Right lobe of liver (tissue), 6 donors: ENCODE measurements at regions not wholly inside any gene's neighbourhood (a gene's known extent, or its start where the extent isn't known, plus 50 kb on each side); places are given as distances from the start of the nearest gene placed in this dataset.

Experiments
- ATAC-seq, 4 donors: fragments of 200-7000 bp; cut with Tn5 transposase; one replicate each; pipeline ENCODE4 v1.9.1; 2020; ENCODE audit warnings: mild to moderate bottlenecking in 4 of 4, moderate library complexity in 4 of 4
- DNase-seq, 3 donors: peaks; one replicate each; pipeline ENCODE4 v3.0.0-alpha.2; 2020
- H3K27ac ChIP-seq, 3 donors: fragments of 200-600 bp; one replicate each; pipeline ENCODE4 v1.8.0; 2022
- H3K27me3 ChIP-seq, 2 donors: fragments of 200-600 bp; one replicate each; pipeline ENCODE4 v1.8.0; 2022
- H3K36me3 ChIP-seq, 4 donors: fragments of 200-600 bp; sonication (generic) in 1 of 4; one replicate each; pipeline versions ENCODE4 v1.5.1 to v1.8.0; 2017 to 2022; ENCODE audit warnings: control low read depth in 1 of 4
- H3K4me1 ChIP-seq, 4 donors: fragments of 200-600 bp; sonication (generic) in 1 of 4; one replicate each; pipeline versions ENCODE4 v1.5.1 to v1.8.0; 2017 to 2022; ENCODE audit warnings: control low read depth in 1 of 4
- H3K4me3 ChIP-seq, 3 donors: fragments of 200-600 bp; one replicate each; pipeline ENCODE4 v1.8.0; 2022
- H3K9me3 ChIP-seq, 4 donors: fragments of 200-600 bp; sonication (generic) in 1 of 4; one replicate each; pipeline versions ENCODE4 v1.5.1 to v1.8.0; 2017 to 2022; ENCODE audit warnings: control low read depth in 1 of 4
- POLR2A ChIP-seq: fragments of 450-650 bp; IDR thresholded peaks from one replicate; pipeline ENCODE4 v1.6.1; 2017; ENCODE audit warnings: antibody characterized with exemption, mild to moderate bottlenecking
- WGBS: methylation state at CpG from one replicate; pipeline ENCODE4 v1.1.6; 2018; ENCODE audit warnings: low coverage, low lambda C conversion rate; ENCODE audit not compliant: insufficient coverage; ENCODE audit errors: missing lambda C conversion rate; 5-methylcytosine and 5-hydroxymethylcytosine counted together
- intact Hi-C, 2 donors: fragments of 100-400 bp; cut with DNase I; formaldehyde crosslinking; loops; one replicate each; pipeline versions ENCODE4 v1.11.2 to v1.14.1; 2022
- TF ChIP-seq, protein P1 (sequence below), 4 donors: fragments of 200-600 bp in 3 of 4; fragments of 450-650 bp in 1 of 4; IDR thresholded peaks; one replicate each; pipeline versions ENCODE4 v1.5.1 to v1.8.0; 2016 to 2022; ENCODE audit warnings: antibody characterized with exemption in 4 of 4, mild to moderate bottlenecking in 2 of 4
- donor health status: DM: no; HTN: yes; CAD: no.
- donor health status: DM: no; HTN: no; CAD: no.
- donor health status: DM: no; HTN: no; CAD: no.
- donor health status: DM: no; HTN: yes; CAD: no.
- donor health status: DM: no; HTN: yes; CAD: no.

DNA sequence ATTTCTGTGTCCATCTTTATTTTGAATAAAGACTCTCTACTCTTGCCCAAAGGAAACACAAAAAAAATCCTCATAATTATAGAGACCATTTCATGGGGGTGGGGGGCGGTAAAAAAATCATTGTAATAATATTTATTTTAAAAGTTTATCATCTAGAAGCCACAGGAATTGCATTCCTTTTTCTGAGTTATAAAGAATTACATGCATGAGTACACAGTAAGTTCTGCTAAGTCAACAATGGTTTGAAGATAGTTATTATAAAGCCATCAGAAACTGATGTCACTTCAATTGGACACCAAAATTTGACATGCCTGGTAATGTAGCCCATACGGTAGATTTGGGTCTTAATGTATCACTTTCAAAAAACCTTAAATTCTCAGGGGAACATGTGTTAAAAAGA, 478.1 kb upstream of the NR5A2 start:
- ATAC-seq (no peak), DNase-seq (no peak)
- Histone ChIP-seq H3K27me3 (no peaks in the 10 kb centered on the region), H3K4me1 (no peaks in the 10 kb centered on the region), H3K4me3 (no peak overlapping the region), H3K36me3 (no peaks in the 10 kb centered on the region), H3K9me3 (no peaks in the 10 kb centered on the region), H3K27ac (no peak overlapping the region)
- intact Hi-C loops, result no loop called here
- WGBS, result 53% methylated on average over 2 of the region's 2 CpGs
- no peak for TF ChIP-seq POLR2A
- TF ChIP-seq, protein P1, sequence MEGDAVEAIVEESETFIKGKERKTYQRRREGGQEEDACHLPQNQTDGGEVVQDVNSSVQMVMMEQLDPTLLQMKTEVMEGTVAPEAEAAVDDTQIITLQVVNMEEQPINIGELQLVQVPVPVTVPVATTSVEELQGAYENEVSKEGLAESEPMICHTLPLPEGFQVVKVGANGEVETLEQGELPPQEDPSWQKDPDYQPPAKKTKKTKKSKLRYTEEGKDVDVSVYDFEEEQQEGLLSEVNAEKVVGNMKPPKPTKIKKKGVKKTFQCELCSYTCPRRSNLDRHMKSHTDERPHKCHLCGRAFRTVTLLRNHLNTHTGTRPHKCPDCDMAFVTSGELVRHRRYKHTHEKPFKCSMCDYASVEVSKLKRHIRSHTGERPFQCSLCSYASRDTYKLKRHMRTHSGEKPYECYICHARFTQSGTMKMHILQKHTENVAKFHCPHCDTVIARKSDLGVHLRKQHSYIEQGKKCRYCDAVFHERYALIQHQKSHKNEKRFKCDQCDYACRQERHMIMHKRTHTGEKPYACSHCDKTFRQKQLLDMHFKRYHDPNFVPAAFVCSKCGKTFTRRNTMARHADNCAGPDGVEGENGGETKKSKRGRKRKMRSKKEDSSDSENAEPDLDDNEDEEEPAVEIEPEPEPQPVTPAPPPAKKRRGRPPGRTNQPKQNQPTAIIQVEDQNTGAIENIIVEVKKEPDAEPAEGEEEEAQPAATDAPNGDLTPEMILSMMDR (IDR thresholded peaks at IDR 0.05), result no peak

DNA sequence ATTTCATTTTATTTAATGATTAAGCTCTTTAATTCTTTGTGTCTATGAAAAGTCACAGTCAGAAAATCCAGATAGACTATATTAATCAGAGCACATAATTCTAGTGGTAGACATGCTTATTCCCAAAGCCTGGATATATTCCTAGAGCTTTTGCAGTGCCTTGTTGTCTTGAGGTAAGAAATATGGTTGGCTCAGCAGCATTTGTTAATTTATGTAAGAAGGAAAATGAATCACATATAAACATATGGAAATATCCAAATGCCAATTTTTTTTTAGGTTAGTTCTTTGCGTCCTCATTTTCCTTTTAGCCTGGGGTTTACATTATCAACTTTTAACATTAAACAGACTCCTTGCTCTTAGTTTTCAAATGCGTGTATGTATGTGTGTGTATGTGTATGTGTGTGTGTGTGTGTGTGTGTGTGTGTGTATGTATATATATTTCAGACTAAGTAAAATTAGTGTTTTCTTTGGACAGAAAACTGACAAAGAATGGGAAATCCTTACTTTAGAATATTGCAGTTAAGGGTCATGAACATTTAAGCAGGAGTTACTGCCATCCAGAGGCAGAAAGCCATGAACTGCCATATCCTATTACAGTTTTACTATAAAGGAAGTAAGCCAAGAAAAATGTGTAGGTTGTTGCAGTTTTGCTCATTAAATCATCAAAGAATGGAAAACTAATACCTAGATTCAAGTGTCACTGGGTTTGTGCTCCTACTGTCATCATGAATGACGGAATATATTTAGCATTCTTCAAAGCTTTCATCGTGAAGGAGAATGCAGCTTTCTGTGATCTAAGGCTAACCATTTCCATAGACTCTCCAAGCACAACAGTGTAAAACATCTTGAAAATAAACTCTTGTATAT, 477.1 kb upstream of the NR5A2 start:
- Histone ChIP-seq H3K36me3 (no peaks in the 10 kb centered on the region), H3K9me3 (no peaks in the 10 kb centered on the region), H3K4me3 (no peak overlapping the region), H3K27me3 (no peaks in the 10 kb centered on the region), H3K27ac (no peak overlapping the region), H3K4me1 (no peaks in the 10 kb centered on the region)
- intact Hi-C loops, result no loop called here
- WGBS, result 73% methylated on average over 4 of the region's 4 CpGs
- TF ChIP-seq, protein P1 (IDR thresholded peaks at IDR 0.05), result no peak
- TF ChIP-seq POLR2A, result no peak
- DNase-seq (no peak), ATAC-seq (no peak)

DNA sequence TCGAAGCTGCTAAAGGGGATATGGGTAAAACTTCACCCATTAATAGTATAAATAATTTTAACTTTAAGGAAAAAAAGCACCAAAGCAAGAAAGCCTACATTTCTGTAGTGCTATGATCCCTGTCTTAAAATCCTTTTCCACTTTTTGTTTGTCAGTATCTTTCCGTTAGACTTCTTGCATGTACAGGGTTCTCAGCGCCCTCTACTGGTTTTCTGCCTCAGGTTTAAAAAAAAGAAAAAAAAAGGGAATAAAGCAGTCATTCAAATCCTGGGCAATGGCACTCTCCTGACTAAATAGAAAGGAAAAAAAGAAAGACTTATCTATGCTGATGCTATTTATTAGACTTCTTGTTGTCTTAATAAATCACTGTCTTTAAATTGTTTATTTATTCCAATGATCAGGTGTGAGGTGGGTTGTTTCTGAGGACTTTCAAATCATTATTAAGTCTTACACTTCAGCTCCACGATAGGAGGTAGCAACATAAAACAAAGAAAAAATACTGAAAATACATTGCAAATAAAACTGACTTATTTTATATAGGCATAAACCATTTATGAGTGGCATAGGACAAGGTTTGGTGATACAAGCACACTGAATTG, 475.4 kb upstream of the NR5A2 start:
- Histone ChIP-seq H3K4me1 (no peaks in the 10 kb centered on the region), H3K9me3 (no peaks in the 10 kb centered on the region), H3K4me3 (no peak overlapping the region), H3K27ac (no peak overlapping the region), H3K27me3 (no peaks in the 10 kb centered on the region), H3K36me3 (no peaks in the 10 kb centered on the region)
- TF ChIP-seq, protein P1 (IDR thresholded peaks at IDR 0.05), result peak; percentile 61 to 79 (median 68)
- no peak for TF ChIP-seq POLR2A
- intact Hi-C loops, result no loop called here
- 37% methylated on average over 4 of the region's 4 CpGs for WGBS
- DNase-seq (peak in 1 of 3 donors; percentile 43), ATAC-seq (peak; percentile 47 to 67 (median 58))

GRCh38 chr1:199553104-199553503, 474.4 kb upstream of the NR5A2 start:
- Histone ChIP-seq H3K9me3 (no peaks in the 10 kb centered on the region), H3K4me3 (no peak overlapping the region), H3K36me3 (no peaks in the 10 kb centered on the region), H3K27ac (no peak overlapping the region), H3K4me1 (no peaks in the 10 kb centered on the region), H3K27me3 (no peaks in the 10 kb centered on the region)
- no peak for DNase-seq
- WGBS, result 36% methylated on average over 1 of the region's 1 CpG
- intact Hi-C loops, result no loop called here
- TF ChIP-seq, protein P1 (IDR thresholded peaks at IDR 0.05), result no peak
- TF ChIP-seq POLR2A, result no peak
- no peak for ATAC-seq
